Esophagus mucosa (tissue), 1 donor: ENCODE measurements at regions not wholly inside any gene's neighbourhood (a gene's known extent, or its start where the extent isn't known, plus 50 kb on each side); places are given as distances from the start of the nearest gene placed in this dataset.

Source experiments
- ATAC-seq: fragments of 200-7000 bp; cut with Tn5 transposase; one replicate; pipeline ENCODE4 v1.9.1; 2020
- donor health status: DM: yes; HTN: yes; CAD: no.

DNA sequence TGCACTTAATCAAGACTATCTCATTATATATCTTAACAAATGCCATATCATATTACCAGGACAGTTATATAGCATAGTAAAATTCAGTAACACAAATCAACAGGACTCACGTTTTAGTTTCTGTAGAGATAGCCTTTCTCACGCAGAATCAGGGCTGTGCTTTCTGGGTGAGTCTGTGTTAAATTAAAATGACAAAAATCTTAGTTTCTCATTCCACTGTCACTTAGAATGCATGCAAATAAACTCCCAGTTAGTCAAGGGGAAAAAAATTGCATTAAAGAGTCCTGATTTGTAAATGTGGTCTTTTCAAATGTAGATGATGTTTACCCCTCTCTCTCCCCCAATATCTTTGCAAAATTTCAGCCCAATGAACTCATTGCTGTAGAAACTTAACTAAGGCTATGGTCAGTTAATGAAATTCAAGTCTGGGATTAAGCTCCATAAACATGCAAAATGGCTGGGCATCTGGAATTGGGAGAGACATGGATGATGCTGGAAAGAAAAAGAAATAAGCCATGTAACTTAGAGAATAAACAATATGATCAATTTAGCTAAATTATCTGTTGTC, 77.8 kb upstream of the MGAT4C start:
- no peak for ATAC-seq

DNA sequence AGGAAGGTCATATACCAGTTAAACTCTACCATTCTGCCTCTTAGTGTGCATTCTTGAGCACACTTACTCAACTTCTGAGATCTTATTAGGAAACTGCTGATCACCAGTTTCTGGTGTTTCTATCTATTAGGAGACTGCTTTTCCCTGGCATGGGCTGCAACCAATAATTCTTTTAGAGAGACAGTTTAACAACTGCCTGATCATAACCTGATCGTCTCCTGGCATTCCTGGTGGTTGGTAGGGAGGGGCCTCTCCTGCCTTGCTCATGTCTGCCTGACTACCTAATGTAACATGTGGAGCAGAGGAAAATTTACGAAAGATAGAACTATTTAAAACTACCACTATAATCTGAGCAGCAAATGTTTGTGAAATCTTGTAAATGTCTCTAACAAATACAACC, 75.3 kb upstream of the MGAT4C start:
- no peak for ATAC-seq

DNA sequence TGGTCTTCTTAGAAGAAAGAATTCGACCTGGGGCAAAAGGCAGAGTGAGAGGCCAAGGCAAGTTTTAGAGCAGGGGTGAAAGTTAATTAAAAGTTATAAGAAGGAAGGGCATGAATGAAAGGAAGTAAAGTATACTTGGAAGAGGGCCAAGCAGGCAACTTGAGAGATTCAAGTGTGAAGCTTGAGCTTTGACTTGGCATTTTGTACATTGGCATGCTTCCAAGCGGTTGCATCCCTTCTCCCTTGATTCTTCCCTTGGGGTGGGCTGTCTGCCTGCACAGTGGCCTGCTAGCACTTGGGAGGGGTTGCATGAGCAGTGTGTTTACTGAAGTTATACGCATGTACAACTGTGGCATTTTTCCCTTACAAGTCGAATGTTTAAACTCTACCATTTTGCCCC, 74.8 kb upstream of the MGAT4C start:
- no peak for ATAC-seq

DNA sequence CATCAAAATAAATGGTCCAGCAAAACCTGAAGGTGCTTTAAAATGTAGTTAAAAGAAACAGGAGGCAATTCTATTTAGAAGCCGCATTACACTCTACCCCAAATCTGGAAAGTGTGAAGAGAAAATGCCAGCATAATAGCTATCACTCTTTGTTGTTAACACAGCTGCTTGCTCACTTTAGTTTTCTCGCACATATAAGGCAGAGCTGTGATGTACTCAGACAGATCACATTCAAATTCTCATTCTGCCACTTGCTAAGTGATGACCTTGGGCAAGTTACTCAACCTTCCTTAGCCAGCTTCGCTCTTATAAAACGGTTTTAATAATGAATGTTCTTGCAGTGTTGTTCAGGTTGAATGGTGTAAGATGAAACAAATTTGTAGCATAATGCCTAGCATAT, 56.0 kb upstream of the MGAT4C start:
- no peak for ATAC-seq
